GM12878 (cell line): ENCODE measurements at regions not wholly inside any gene's neighbourhood (a gene's known extent, or its start where the extent isn't known, plus 50 kb on each side); places are given as distances from the start of the nearest gene placed in this dataset.

Experiments
- ATAC-seq: fragments of 200-7000 bp; cut with Tn5 transposase; 3 replicates; pipeline ENCODE4 v1.9.1; 2020; ENCODE audit warnings: mild to moderate bottlenecking, moderate library complexity
- BruUV-seq: library from RNA; stranded (reverse); fragments of 400-500 nt; replicated peaks from 2 replicates; lab custom pipeline; 2021; lab: Mats Ljungman, UMichigan
- CTCF ChIA-PET: fragments of 300-600 bp; sonication (Branson Sonifier 250); formaldehyde crosslinking; extraction: SDS; loops from one replicate; lab custom pipeline; 2021; ENCODE audit warnings: inconsistent platforms; lab: Yijun Ruan, JAX
- POLR2A ChIA-PET: fragments of 350-600 bp; formaldehyde crosslinking; extraction: SDS; loops from one replicate; lab custom pipeline; 2021; ENCODE audit warnings: inconsistent platforms; lab: Charles Lee
- RAD21 ChIA-PET: fragments of 300-600 bp; sonication (Branson Sonifier 250); formaldehyde crosslinking; loops from one replicate; lab custom pipeline; 2023; ENCODE audit warnings: antibody characterized with exemption; ENCODE audit not compliant: unreplicated experiment; lab: Charles Lee
- SMC1A ChIA-PET: fragments of 300-600 bp; sonication (Branson Sonifier 250); formaldehyde crosslinking; loops from one replicate; lab custom pipeline; 2023; ENCODE audit not compliant: unreplicated experiment, uncharacterized antibody; lab: Charles Lee
- DNase-seq: peaks from one replicate; pipeline ENCODE4 v3.0.0-alpha.2; 2011; ENCODE audit warnings: low read depth, low spot score
- FAIRE-seq: peaks from 3 replicates; lab custom pipeline; 2011; peaks lifted over from hg19 to GRCh38; lab: Jason Lieb, UNC
- H2AFZ ChIP-seq: 2 replicates; pipeline ENCODE4 v1.6.0; 2011; ENCODE audit warnings: low read depth, low read length, control low read depth; ENCODE audit not compliant: control insufficient read depth
- H3K27ac ChIP-seq: 2 replicates; pipeline ENCODE4 v1.5.1; 2011; ENCODE audit warnings: control low read depth; ENCODE audit not compliant: control insufficient read depth, insufficient read depth
- H3K27me3 ChIP-seq, 2 experiments: replicated peaks in 1 of 2; 2 replicates each; pipeline versions ENCODE4 v1.6.0 to v1.6.1; 2011; ENCODE audit warnings: low read length in 1 of 2; ENCODE audit not compliant: control insufficient read depth in 2 of 2, insufficient read depth in 2 of 2
- H3K36me3 ChIP-seq, 2 experiments: 2 replicates each; pipeline ENCODE4 v1.5.1; 2011; ENCODE audit warnings: low read length in 1 of 2; ENCODE audit not compliant: control insufficient read depth in 2 of 2, insufficient read depth in 2 of 2
- H3K4me1 ChIP-seq: 2 replicates; pipeline ENCODE4 v1.6.1; 2011; ENCODE audit warnings: mild to moderate bottlenecking, low read length, moderate library complexity, mixed read lengths; ENCODE audit not compliant: control insufficient read depth, insufficient read depth
- H3K4me2 ChIP-seq: 2 replicates; pipeline ENCODE4 v1.6.0; 2011; ENCODE audit warnings: control low read depth; ENCODE audit not compliant: control insufficient read depth, insufficient read depth
- H3K4me3 ChIP-seq: fragments of 200-600 bp; sonication (generic); 2 replicates; pipeline ENCODE4 v1.5.1; 2016
- H3K79me2 ChIP-seq: 2 replicates; pipeline ENCODE4 v1.6.0; 2011; ENCODE audit warnings: low read length; ENCODE audit not compliant: control insufficient read depth, insufficient read depth
- H3K9ac ChIP-seq: 2 replicates; pipeline ENCODE4 v1.8.0; 2011; ENCODE audit warnings: low read length, control low read depth, mixed read lengths; ENCODE audit not compliant: control insufficient read depth, insufficient read depth
- H3K9me3 ChIP-seq: replicated peaks from 3 replicates; pipeline ENCODE4 v1.5.1; 2011; ENCODE audit warnings: mild to moderate bottlenecking, low read length; ENCODE audit not compliant: control insufficient read depth, insufficient read depth
- H4K20me1 ChIP-seq: 2 replicates; pipeline ENCODE4 v1.6.0; 2011; ENCODE audit not compliant: control insufficient read depth, insufficient read depth
- ASH2L ChIP-seq: fragments of 300-600, 200-600 bp; sonication (generic); IDR thresholded peaks from 2 replicates; pipeline ENCODE4 v1.6.1; 2017; ENCODE audit warnings: low read depth, mild to moderate bottlenecking, borderline replicate concordance
- BACH1 ChIP-seq: fragments of 450-650 bp; IDR thresholded peaks from 2 replicates; pipeline ENCODE4 v1.6.1; 2017; ENCODE audit warnings: mild to moderate bottlenecking, borderline replicate concordance
- DPF2 ChIP-seq: fragments of 450-650 bp; IDR thresholded peaks from 2 replicates; pipeline ENCODE4 v1.6.1; 2017; ENCODE audit warnings: mild to moderate bottlenecking
- EP300 ChIP-seq, 2 experiments: fragments of 150-350 bp in 1 of 2; IDR thresholded peaks; 2 replicates each; pipeline ENCODE4 v1.6.1; 2011 to 2012; ENCODE audit warnings: low read depth in 2 of 2, low read length in 2 of 2, borderline replicate concordance in 1 of 2, improper control_type of control experiment in 1 of 2, inconsistent platforms in 1 of 2; ENCODE audit not compliant: control insufficient read depth in 1 of 2
- JUNB ChIP-seq: IDR thresholded peaks from 2 replicates; pipeline ENCODE4 v1.6.1; 2016; ENCODE audit warnings: antibody characterized with exemption, mild to moderate bottlenecking
- KDM1A ChIP-seq: fragments of 200-600 bp; sonication (generic); IDR thresholded peaks from 2 replicates; pipeline ENCODE4 v1.6.1; 2016; ENCODE audit warnings: borderline replicate concordance
- NFYB ChIP-seq: IDR thresholded peaks from 2 replicates; pipeline ENCODE4 v1.6.1; 2011; ENCODE audit warnings: low read depth, mild to moderate bottlenecking, low read length, improper control_type of control experiment, moderate library complexity; ENCODE audit not compliant: insufficient read depth
- NR2C1 ChIP-seq: fragments of 450-650 bp; IDR thresholded peaks from 2 replicates; pipeline ENCODE4 v1.6.1; 2017; ENCODE audit warnings: antibody characterized with exemption, mild to moderate bottlenecking, moderate library complexity
- PML ChIP-seq: IDR thresholded peaks from 2 replicates; pipeline ENCODE4 v1.6.1; 2012; ENCODE audit warnings: low read length, inconsistent platforms
- RAD21 ChIP-seq: IDR thresholded peaks from 2 replicates; pipeline ENCODE4 v1.6.1; 2011; ENCODE audit warnings: mild to moderate bottlenecking, low read depth, low read length, moderate library complexity; ENCODE audit not compliant: insufficient read depth
- RAD51 ChIP-seq: fragments of 450-650 bp; IDR thresholded peaks from 2 replicates; pipeline ENCODE4 v1.6.1; 2016; ENCODE audit warnings: moderate library complexity, mild to moderate bottlenecking, inconsistent platforms
- SIX5 ChIP-seq: IDR thresholded peaks from 2 replicates; pipeline ENCODE4 v1.6.1; 2011; ENCODE audit warnings: mild to moderate bottlenecking, low read depth, low read length, moderate library complexity; ENCODE audit not compliant: severe bottlenecking
- ZNF24 ChIP-seq: fragments of 450-650 bp; IDR thresholded peaks from 2 replicates; pipeline ENCODE4 v1.6.1; 2017; ENCODE audit warnings: antibody characterized with exemption, mild to moderate bottlenecking
- ZNF274 ChIP-seq: IDR thresholded peaks from one replicate; pipeline ENCODE4 v1.8.0; 2011; ENCODE audit not compliant: insufficient read length, insufficient read depth
- WGBS: methylation state at CpG from one replicate; pipeline ENCODE4 v1.1.6; 2016; ENCODE audit warnings: low lambda C conversion rate; ENCODE audit not compliant: insufficient replicate concordance, insufficient coverage; ENCODE audit errors: missing lambda C conversion rate; 5-methylcytosine and 5-hydroxymethylcytosine counted together
- in situ Hi-C: fragments of 300-500 bp; cut with MboI; formaldehyde crosslinking; loops from 9 replicates; pipeline ENCODE4 v1.14.3; 2018; ENCODE audit warnings: mixed read lengths
- intact Hi-C: fragments of 100-400 bp; cut with micrococcal nuclease; formaldehyde crosslinking; loops from one replicate; pipeline ENCODE4 v1.14.2; 2022; ENCODE audit not compliant: unreplicated experiment
- TF ChIP-seq, protein P1 (sequence below): fragments of 450-650 bp; conservative IDR thresholded peaks from 2 replicates; pipeline ENCODE4 v1.6.1; 2017; ENCODE audit warnings: mild to moderate bottlenecking, moderate library complexity
- TF ChIP-seq, protein P2 (sequence below): IDR thresholded peaks from 2 replicates; pipeline ENCODE4 v1.6.1; 2012; ENCODE audit warnings: low read depth, low read length, improper control_type of control experiment
- TF ChIP-seq, protein P3 (sequence below): fragments of 450-650 bp; IDR thresholded peaks from 2 replicates; pipeline ENCODE4 v1.6.1; 2016; ENCODE audit warnings: mild to moderate bottlenecking, moderate library complexity, borderline replicate concordance

DNA sequence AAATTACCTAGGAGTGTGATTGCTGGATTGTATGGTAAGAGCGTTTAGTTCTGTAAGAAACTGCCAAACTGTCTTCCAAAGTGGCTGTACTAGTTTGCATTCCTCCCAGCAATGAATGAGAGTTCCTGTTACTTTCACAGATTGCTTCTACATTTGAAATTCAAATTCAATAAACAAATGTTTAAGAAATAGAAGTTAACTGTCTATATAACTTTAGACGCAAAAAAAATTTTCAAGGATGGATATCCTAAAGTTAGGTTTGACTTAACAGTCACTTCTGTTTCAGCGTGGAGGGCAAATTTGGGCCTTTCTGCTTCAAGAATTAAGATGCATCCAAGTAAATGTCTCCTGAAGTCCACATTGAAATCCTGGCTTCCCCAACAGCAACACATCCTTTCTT is 445.6 kb downstream of the TAF11L14 start:
- TF ChIP-seq EP300 (IDR thresholded peaks at IDR 0.05; ENCODE audit: borderline replicate concordance in 1 of 2, control insufficient read depth in 1 of 2, low read depth in 2 of 2, low read length in 2 of 2) (no peak), ASH2L (no peak), RAD51 (no peak), NFYB (no peak), RAD21 (no peak), ZNF274 (no peak), KDM1A (no peak), SIX5 (no peak), NR2C1 (no peak), JUNB (no peak), ZNF24 (no peak), DPF2 (no peak), BACH1 (no peak), PML (no peak)
- TF ChIP-seq, protein P1, sequence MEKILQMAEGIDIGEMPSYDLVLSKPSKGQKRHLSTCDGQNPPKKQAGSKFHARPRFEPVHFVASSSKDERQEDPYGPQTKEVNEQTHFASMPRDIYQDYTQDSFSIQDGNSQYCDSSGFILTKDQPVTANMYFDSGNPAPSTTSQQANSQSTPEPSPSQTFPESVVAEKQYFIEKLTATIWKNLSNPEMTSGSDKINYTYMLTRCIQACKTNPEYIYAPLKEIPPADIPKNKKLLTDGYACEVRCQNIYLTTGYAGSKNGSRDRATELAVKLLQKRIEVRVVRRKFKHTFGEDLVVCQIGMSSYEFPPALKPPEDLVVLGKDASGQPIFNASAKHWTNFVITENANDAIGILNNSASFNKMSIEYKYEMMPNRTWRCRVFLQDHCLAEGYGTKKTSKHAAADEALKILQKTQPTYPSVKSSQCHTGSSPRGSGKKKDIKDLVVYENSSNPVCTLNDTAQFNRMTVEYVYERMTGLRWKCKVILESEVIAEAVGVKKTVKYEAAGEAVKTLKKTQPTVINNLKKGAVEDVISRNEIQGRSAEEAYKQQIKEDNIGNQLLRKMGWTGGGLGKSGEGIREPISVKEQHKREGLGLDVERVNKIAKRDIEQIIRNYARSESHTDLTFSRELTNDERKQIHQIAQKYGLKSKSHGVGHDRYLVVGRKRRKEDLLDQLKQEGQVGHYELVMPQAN, result no peak
- TF ChIP-seq, protein P2, sequence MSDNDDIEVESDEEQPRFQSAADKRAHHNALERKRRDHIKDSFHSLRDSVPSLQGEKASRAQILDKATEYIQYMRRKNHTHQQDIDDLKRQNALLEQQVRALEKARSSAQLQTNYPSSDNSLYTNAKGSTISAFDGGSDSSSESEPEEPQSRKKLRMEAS, result no peak
- TF ChIP-seq, protein P3, sequence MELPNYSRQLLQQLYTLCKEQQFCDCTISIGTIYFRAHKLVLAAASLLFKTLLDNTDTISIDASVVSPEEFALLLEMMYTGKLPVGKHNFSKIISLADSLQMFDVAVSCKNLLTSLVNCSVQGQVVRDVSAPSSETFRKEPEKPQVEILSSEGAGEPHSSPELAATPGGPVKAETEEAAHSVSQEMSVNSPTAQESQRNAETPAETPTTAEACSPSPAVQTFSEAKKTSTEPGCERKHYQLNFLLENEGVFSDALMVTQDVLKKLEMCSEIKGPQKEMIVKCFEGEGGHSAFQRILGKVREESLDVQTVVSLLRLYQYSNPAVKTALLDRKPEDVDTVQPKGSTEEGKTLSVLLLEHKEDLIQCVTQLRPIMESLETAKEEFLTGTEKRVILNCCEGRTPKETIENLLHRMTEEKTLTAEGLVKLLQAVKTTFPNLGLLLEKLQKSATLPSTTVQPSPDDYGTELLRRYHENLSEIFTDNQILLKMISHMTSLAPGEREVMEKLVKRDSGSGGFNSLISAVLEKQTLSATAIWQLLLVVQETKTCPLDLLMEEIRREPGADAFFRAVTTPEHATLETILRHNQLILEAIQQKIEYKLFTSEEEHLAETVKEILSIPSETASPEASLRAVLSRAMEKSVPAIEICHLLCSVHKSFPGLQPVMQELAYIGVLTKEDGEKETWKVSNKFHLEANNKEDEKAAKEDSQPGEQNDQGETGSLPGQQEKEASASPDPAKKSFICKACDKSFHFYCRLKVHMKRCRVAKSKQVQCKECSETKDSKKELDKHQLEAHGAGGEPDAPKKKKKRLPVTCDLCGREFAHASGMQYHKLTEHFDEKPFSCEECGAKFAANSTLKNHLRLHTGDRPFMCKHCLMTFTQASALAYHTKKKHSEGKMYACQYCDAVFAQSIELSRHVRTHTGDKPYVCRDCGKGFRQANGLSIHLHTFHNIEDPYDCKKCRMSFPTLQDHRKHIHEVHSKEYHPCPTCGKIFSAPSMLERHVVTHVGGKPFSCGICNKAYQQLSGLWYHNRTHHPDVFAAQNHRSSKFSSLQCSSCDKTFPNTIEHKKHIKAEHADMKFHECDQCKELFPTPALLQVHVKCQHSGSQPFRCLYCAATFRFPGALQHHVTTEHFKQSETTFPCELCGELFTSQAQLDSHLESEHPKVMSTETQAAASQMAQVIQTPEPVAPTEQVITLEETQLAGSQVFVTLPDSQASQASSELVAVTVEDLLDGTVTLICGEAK, result no peak
- TF ChIP-seq, all 136 proteins: peak for 0
- Histone ChIP-seq H3K79me2 (no peaks in the 10 kb centered on the region), H3K9me3 (no peaks in the 10 kb centered on the region), H3K4me1 (no peaks in the 10 kb centered on the region), H3K4me3 (no peak overlapping the region), H3K36me3 (no peaks in the 10 kb centered on the region), H3K27ac (no peak overlapping the region), H3K9ac (no peak overlapping the region), H3K27me3 (no peaks in the 10 kb centered on the region), H2AFZ (no peak overlapping the region), H4K20me1 (no peaks in the 10 kb centered on the region), H3K4me2 (no peak overlapping the region)
- in situ Hi-C loops (no loop called here), intact Hi-C loops (no loop called here)
- ATAC-seq (no peak), DNase-seq (no peak), FAIRE-seq (no peak)
- ChIA-PET SMC1A (no interaction called here), RAD21 (no interaction called here), POLR2A (no interaction called here), CTCF (no interaction called here)
- BruUV-seq, result no TSS peak
- 64% methylated on average over 3 of the region's 3 CpGs for WGBS
